ENCODE measurements at regions not wholly inside any gene's neighbourhood (a gene's known extent, or its start where the extent isn't known, plus 50 kb on each side); places are given as distances from the start of the nearest gene placed in this dataset.

DNA sequence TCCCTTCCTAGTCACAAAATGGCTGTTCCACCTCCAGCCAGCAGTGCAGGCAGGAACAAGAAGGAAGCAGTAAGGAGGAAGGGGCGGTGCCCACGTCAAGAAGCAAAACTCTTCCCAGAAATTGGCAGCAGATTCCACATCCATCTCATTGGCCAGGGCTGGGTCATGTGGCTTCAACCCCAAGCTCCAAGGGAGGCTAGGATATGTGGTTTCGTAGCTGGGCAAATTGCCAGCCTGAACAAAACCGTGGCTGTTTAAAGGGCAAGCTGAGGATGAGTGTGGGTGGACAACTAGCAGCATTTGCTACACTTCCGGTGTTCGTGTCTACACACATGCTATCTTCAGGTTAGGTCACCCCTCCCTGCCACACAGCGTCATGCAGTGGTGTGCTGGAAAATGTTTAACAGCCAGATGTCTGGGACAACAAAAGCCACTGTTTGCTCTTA is 92.1 kb upstream of the MAP1B start:
- no peak overlapping the region for H3K9ac ChIP-seq (ENCODE audit: low read length in 2 of 2)
- H3K27ac ChIP-seq (ENCODE audit: low read length): no peak overlapping the region
- H3K4me3 ChIP-seq (ENCODE audit: low read length in 2 of 2): peak overlapping the region in 1 of 2 donors; percentile 29
- H3K36me3 ChIP-seq (ENCODE audit: control insufficient read depth in 2 of 2, insufficient read depth in 2 of 2, low read length in 2 of 2): no peaks in the 10 kb centered on the region
- H3K4me1 ChIP-seq (ENCODE audit: control insufficient read depth, insufficient read depth, low read length): peaks cover 21% of the 10 kb centered on the region
- H3K27me3 ChIP-seq (ENCODE audit: control insufficient read depth in 1 of 2, insufficient read depth in 2 of 2, low read length in 2 of 2): no peaks in the 10 kb centered on the region
- H3K9me3 ChIP-seq (ENCODE audit: control insufficient read depth in 2 of 2, low read length in 2 of 2): no peaks in the 10 kb centered on the region

DNA sequence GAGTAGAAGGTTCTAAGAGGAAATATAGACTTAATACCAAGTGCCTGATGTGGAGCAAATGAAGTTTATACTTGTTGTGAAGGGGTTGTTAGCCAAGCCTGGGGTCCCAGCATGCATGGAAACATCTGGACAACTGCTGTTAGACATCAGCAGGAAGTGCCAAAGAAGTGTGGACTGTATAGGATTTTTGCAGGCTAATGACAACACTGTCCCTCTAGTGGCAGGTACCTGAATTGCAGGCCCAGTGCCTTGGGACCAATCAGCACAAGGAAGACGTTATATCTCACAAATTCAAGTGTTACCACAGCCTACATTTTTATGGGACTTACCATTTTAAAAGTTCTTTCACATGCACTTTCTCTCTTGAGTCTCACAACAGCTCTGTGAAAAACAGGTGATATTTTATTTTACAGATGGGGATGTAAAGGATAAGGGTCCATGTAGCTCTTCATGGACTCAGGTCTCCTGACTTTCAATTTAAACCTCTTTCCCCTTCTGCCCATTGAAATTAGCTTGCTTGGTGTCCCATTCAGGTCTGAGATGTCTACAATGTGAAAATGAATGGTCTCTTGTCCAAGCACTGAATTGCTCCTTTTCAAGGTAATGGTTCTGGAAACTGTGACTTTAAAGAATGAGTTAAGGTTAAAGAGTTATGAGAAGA is 89.0 kb upstream of the MAP1B start:
- no peak overlapping the region for H3K4me3 ChIP-seq (ENCODE audit: low read length in 2 of 2)
- H3K4me1 ChIP-seq (ENCODE audit: control insufficient read depth, insufficient read depth, low read length): peaks cover 26% of the 10 kb centered on the region
- no peaks in the 10 kb centered on the region for H3K27me3 ChIP-seq (ENCODE audit: control insufficient read depth in 1 of 2, insufficient read depth in 2 of 2, low read length in 2 of 2)
- no peak overlapping the region for H3K9ac ChIP-seq (ENCODE audit: low read length in 2 of 2)
- no peaks in the 10 kb centered on the region for H3K36me3 ChIP-seq (ENCODE audit: control insufficient read depth in 2 of 2, insufficient read depth in 2 of 2, low read length in 2 of 2)
- H3K27ac ChIP-seq (ENCODE audit: low read length): peak overlapping the region; percentile 49
- H3K9me3 ChIP-seq (ENCODE audit: control insufficient read depth in 2 of 2, low read length in 2 of 2): no peaks in the 10 kb centered on the region

DNA sequence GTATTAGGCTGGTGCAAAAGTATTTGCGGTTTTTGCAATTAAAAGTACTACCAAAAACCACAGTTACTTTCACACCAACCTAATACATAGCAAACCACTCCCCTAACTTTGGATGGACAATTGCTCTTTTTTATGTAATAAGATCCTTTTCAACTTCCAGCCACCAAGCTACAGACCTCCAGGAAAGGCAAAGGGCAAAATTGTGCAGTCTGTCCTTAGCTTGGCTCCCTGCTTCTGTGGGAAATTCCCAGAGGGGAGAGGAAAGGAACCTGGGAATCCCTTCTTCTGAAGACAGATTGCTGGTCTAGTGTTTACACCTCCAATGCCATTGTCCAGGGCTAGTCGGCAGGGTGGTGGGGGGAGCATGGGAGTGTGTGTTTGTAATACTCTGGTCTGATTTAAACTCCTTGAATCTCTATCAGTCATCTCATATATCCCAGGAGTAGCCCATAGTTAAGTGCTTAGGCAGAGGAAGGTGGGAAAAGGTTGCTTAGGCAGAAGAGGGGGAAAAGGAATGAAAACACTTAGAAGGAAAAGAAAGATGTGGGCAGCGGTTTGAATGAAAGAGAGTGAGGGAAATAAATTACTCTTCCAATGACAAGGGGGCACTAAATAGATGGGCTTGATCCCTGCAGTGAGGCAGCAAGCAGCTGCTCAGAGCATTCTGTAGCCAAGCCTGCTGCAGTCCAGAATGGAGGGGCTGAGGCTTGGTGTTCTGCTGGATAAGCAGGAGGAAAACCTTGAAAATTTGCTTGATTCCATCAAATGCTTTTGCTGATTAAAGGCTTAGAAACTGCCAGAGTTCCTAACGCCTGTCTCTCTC is 86.9 kb upstream of the MAP1B start:
- H3K27me3 ChIP-seq (ENCODE audit: control insufficient read depth in 1 of 2, insufficient read depth in 2 of 2, low read length in 2 of 2): no peaks in the 10 kb centered on the region
- H3K36me3 ChIP-seq (ENCODE audit: control insufficient read depth in 2 of 2, insufficient read depth in 2 of 2, low read length in 2 of 2): no peaks in the 10 kb centered on the region
- H3K27ac ChIP-seq (ENCODE audit: low read length): no peak overlapping the region
- peaks cover 18% of the 10 kb centered on the region for H3K4me1 ChIP-seq (ENCODE audit: control insufficient read depth, insufficient read depth, low read length)
- no peak overlapping the region for H3K4me3 ChIP-seq (ENCODE audit: low read length in 2 of 2)
- no peak overlapping the region for H3K9ac ChIP-seq (ENCODE audit: low read length in 2 of 2)
- no peaks in the 10 kb centered on the region for H3K9me3 ChIP-seq (ENCODE audit: control insufficient read depth in 2 of 2, low read length in 2 of 2)

DNA sequence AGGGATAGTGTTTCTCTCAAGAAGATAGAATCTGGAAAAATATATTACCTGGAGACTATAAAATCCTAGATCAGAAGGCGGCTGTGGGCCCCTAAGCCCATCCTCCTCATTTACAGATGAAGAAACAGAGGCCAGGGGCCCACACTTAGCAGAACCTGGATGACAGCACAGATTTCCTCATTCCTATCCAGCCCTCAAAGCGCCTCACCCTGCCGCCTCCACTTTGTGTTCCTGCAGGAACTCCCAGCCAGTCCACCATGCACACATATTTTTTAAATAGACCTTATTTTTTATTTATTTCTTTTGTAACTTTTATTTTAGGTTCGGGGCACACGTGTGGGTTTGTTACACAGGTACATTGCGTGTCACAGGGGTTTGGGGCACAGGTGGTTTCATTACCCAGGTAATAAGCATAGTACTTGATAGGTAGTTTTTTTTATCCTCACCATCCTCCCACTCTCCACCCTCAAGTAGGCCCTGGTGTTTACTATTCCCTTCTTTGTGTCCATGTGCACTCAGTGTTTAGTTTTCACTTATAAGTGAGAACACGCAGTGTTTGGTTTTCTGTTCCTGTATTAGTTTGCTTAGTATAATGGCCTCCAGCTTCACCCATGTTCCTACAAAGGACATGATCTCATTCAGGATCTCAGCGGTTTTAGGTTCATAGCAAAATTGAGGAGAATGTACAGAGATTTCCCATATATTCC is 85.5 kb upstream of the MAP1B start:
- Histone ChIP-seq H3K27ac (ENCODE audit: low read length) (no peak overlapping the region), H3K4me1 (ENCODE audit: control insufficient read depth, insufficient read depth, low read length) (peaks cover 13% of the 10 kb centered on the region), H3K27me3 (ENCODE audit: control insufficient read depth in 1 of 2, insufficient read depth in 2 of 2, low read length in 2 of 2) (no peaks in the 10 kb centered on the region), H3K9ac (ENCODE audit: low read length in 2 of 2) (no peak overlapping the region), H3K4me3 (ENCODE audit: low read length in 2 of 2) (no peak overlapping the region), H3K9me3 (ENCODE audit: control insufficient read depth in 2 of 2, low read length in 2 of 2) (no peaks in the 10 kb centered on the region), H3K36me3 (ENCODE audit: control insufficient read depth in 2 of 2, insufficient read depth in 2 of 2, low read length in 2 of 2) (no peaks in the 10 kb centered on the region)

DNA sequence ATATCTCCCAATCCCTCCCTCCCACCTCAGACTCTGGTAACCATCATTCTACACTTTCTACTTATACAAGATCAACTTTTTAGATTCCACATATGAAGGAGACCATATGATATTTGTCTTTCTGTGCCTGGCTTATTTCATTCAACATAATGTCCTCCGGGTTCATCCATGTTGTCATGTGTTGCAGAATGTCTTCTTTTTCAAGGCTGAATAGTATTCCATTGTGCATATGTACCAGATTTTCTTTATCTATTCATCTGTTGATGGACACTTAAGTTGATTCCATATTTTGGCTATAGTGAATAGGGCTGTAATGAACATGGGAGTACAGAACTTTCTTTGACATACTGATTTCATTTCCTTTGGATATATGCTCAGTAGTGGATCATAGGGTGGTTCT is 78.9 kb upstream of the MAP1B start:
- Histone ChIP-seq H3K27ac (ENCODE audit: low read length) (no peak overlapping the region), H3K36me3 (ENCODE audit: control insufficient read depth in 2 of 2, insufficient read depth in 2 of 2, low read length in 2 of 2) (no peaks in the 10 kb centered on the region), H3K9me3 (ENCODE audit: control insufficient read depth in 2 of 2, low read length in 2 of 2) (no peaks in the 10 kb centered on the region), H3K4me3 (ENCODE audit: low read length in 2 of 2) (no peak overlapping the region), H3K27me3 (ENCODE audit: control insufficient read depth in 1 of 2, insufficient read depth in 2 of 2, low read length in 2 of 2) (no peaks in the 10 kb centered on the region), H3K9ac (ENCODE audit: low read length in 2 of 2) (no peak overlapping the region), H3K4me1 (ENCODE audit: control insufficient read depth, insufficient read depth, low read length) (no peaks in the 10 kb centered on the region)

DNA sequence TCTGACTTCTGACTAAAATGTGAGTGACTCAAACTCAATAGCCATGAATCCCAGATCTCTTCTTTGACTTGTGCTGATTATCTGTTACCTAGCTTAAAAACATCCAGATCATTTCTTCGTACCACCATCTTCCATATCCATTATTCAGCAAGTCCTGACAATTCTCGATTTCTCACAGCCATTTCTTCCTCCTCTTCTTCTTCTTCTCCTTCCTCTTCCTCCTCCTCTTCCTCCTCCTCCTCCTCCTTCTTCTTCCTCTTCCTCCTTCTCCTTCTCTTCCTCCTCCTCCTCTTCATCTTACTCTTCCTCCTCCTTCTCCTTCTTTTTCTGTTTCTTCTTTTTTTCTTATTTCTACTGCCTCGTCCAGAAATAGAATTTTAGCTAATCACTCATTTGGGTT is 77.0 kb upstream of the MAP1B start:
- Histone ChIP-seq H3K27me3 (ENCODE audit: control insufficient read depth in 1 of 2, insufficient read depth in 2 of 2, low read length in 2 of 2) (no peaks in the 10 kb centered on the region), H3K9ac (ENCODE audit: low read length in 2 of 2) (no peak overlapping the region), H3K27ac (ENCODE audit: low read length) (no peak overlapping the region), H3K9me3 (ENCODE audit: control insufficient read depth in 2 of 2, low read length in 2 of 2) (no peaks in the 10 kb centered on the region), H3K4me1 (ENCODE audit: control insufficient read depth, insufficient read depth, low read length) (no peaks in the 10 kb centered on the region), H3K4me3 (ENCODE audit: low read length in 2 of 2) (no peak overlapping the region), H3K36me3 (ENCODE audit: control insufficient read depth in 2 of 2, insufficient read depth in 2 of 2, low read length in 2 of 2) (no peaks in the 10 kb centered on the region)

DNA sequence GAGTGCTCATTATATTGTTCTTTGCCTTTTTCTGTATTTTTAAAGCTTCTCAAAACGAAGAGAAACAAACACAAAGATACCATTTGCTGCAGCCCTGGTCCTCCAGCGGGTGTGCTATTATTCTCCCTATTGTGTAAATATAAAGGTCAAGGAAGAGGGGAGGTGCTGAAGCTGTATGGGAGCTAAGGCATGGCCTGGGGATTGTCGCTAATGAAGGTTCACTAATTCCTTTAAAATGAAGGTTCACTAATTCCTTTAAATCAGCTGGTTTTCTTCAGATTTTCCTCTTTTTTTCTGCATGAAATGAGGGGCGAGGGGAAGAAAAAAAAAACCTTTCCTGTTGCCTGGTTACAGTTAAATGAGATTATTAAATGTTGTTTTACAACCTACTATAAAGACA is 74.5 kb upstream of the MAP1B start:
- H3K4me3 ChIP-seq (ENCODE audit: low read length in 2 of 2): no peak overlapping the region
- no peaks in the 10 kb centered on the region for H3K36me3 ChIP-seq (ENCODE audit: control insufficient read depth in 2 of 2, insufficient read depth in 2 of 2, low read length in 2 of 2)
- H3K9ac ChIP-seq (ENCODE audit: low read length in 2 of 2): no peak overlapping the region
- no peak overlapping the region for H3K27ac ChIP-seq (ENCODE audit: low read length)
- H3K27me3 ChIP-seq (ENCODE audit: control insufficient read depth in 1 of 2, insufficient read depth in 2 of 2, low read length in 2 of 2): no peaks in the 10 kb centered on the region
- H3K9me3 ChIP-seq (ENCODE audit: control insufficient read depth in 2 of 2, low read length in 2 of 2): no peaks in the 10 kb centered on the region
- H3K4me1 ChIP-seq (ENCODE audit: control insufficient read depth, insufficient read depth, low read length): no peaks in the 10 kb centered on the region

DNA sequence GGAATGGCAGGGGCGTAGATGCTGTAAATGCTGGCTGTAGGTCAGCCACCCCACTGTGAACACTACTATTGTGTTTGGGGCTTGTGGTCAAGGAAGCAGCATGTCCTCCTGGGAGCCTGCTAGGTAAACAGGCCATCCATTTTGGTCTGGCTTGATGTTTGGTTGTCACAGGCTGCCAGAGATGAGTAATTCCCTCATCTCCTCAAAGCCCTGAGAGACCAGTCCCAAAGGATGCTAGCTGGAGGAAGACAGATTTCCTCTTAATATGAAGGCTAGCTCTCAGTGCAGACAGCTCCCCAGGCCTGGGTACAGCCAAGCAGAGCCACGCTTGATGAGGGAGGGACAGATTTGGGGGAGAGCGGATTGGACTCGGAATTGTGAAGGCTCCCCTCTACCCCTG is 72.5 kb upstream of the MAP1B start:
- Histone ChIP-seq H3K36me3 (ENCODE audit: control insufficient read depth in 2 of 2, insufficient read depth in 2 of 2, low read length in 2 of 2) (no peaks in the 10 kb centered on the region), H3K4me3 (ENCODE audit: low read length in 2 of 2) (no peak overlapping the region), H3K4me1 (ENCODE audit: control insufficient read depth, insufficient read depth, low read length) (no peaks in the 10 kb centered on the region), H3K9ac (ENCODE audit: low read length in 2 of 2) (no peak overlapping the region), H3K27me3 (ENCODE audit: control insufficient read depth in 1 of 2, insufficient read depth in 2 of 2, low read length in 2 of 2) (no peaks in the 10 kb centered on the region), H3K27ac (ENCODE audit: low read length) (no peak overlapping the region), H3K9me3 (ENCODE audit: control insufficient read depth in 2 of 2, low read length in 2 of 2) (no peaks in the 10 kb centered on the region)

DNA sequence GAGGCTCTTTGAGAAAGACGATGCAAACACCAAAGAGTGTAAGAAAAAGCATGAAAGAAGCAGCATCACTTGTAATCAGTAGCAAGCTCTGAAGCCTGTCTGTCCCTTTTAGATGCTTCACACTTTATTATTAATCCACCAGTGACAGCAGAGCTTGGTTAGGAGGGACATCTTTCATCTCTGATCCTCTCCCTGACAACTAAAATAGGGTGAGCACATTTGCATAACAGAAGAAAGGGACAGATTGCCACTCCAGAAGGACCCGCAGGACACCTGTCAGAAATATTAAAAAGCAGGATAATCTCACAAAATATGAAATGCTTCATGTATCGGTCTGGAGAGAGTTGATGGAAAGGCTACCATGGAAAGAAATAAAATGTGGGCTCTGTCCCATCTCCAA is 71.4 kb upstream of the MAP1B start:
- Histone ChIP-seq H3K9me3 (ENCODE audit: control insufficient read depth in 2 of 2, low read length in 2 of 2) (no peaks in the 10 kb centered on the region), H3K4me3 (ENCODE audit: low read length in 2 of 2) (no peak overlapping the region), H3K4me1 (ENCODE audit: control insufficient read depth, insufficient read depth, low read length) (no peaks in the 10 kb centered on the region), H3K9ac (ENCODE audit: low read length in 2 of 2) (no peak overlapping the region), H3K27ac (ENCODE audit: low read length) (no peak overlapping the region), H3K27me3 (ENCODE audit: control insufficient read depth in 1 of 2, insufficient read depth in 2 of 2, low read length in 2 of 2) (no peaks in the 10 kb centered on the region), H3K36me3 (ENCODE audit: control insufficient read depth in 2 of 2, insufficient read depth in 2 of 2, low read length in 2 of 2) (no peaks in the 10 kb centered on the region)

DNA sequence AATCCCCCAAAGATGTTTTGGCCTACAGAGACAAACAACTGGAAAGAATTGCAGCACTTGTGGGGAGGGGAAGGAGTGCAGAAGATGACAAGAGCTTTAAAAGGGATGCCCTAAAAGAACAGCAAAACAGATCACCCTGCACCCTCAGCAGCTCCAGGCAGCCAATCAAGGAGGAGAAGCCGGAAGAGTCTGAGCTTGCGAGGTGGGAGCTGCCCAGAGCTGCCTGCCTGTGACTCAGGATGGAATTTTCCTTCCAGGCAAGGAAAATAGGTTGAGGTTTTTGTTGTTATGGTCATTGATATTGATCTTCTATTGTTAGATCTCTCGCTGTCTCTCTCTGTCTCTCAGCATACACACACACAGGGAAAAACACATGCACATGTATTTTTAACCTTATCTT is 70.3 kb upstream of the MAP1B start:
- H3K9ac ChIP-seq (ENCODE audit: low read length in 2 of 2): no peak overlapping the region
- H3K27me3 ChIP-seq (ENCODE audit: control insufficient read depth in 1 of 2, insufficient read depth in 2 of 2, low read length in 2 of 2): no peaks in the 10 kb centered on the region
- H3K4me1 ChIP-seq (ENCODE audit: control insufficient read depth, insufficient read depth, low read length): no peaks in the 10 kb centered on the region
- no peak overlapping the region for H3K4me3 ChIP-seq (ENCODE audit: low read length in 2 of 2)
- no peaks in the 10 kb centered on the region for H3K36me3 ChIP-seq (ENCODE audit: control insufficient read depth in 2 of 2, insufficient read depth in 2 of 2, low read length in 2 of 2)
- no peak overlapping the region for H3K27ac ChIP-seq (ENCODE audit: low read length)
- no peaks in the 10 kb centered on the region for H3K9me3 ChIP-seq (ENCODE audit: control insufficient read depth in 2 of 2, low read length in 2 of 2)
